BE2C (cell line): ENCODE measurements at regions not wholly inside any gene's neighbourhood (a gene's known extent, or its start where the extent isn't known, plus 50 kb on each side); places are given as distances from the start of the nearest gene placed in this dataset.

Source experiments
- DNase-seq: peaks from one replicate; pipeline ENCODE4 v3.0.0-alpha.2; 2020
- H3K27me3 ChIP-seq: fragments of 250-450 bp; sonication (Bioruptor Pico); 2 replicates; pipeline ENCODE4 v1.5.1; 2020; ENCODE audit warnings: mild to moderate bottlenecking
- H3K36me3 ChIP-seq: fragments of 250-450 bp; sonication (Bioruptor Pico); 2 replicates; pipeline ENCODE4 v1.5.1; 2020; ENCODE audit warnings: mild to moderate bottlenecking
- H3K4me1 ChIP-seq: fragments of 250-450 bp; sonication (Bioruptor Pico); 2 replicates; pipeline ENCODE4 v1.5.1; 2020
- H3K4me3 ChIP-seq: 2 replicates; pipeline ENCODE4 v1.5.1; 2011; ENCODE audit warnings: low read depth, low read length
- H3K9me3 ChIP-seq: fragments of 250-450 bp; sonication (Bioruptor Pico); 2 replicates; pipeline ENCODE4 v1.5.1; 2020
- TF ChIP-seq, protein P1 (sequence below): IDR thresholded peaks from 2 replicates; pipeline ENCODE4 v1.5.1; 2012; ENCODE audit warnings: mild to moderate bottlenecking, low read depth, low read length

GRCh38 chr20:17795003-17795402 lies 95.2 kb downstream of the BANF2 start:
- DNase-seq = no peak
- H3K9me3 ChIP-seq = no peaks in the 10 kb centered on the region; the same call in 1 of the 2 replicates
- no peaks in the 10 kb centered on the region for H3K36me3 ChIP-seq
- H3K4me1 ChIP-seq = no peaks in the 10 kb centered on the region
- H3K27me3 ChIP-seq = no peaks in the 10 kb centered on the region
- TF ChIP-seq, protein P1, sequence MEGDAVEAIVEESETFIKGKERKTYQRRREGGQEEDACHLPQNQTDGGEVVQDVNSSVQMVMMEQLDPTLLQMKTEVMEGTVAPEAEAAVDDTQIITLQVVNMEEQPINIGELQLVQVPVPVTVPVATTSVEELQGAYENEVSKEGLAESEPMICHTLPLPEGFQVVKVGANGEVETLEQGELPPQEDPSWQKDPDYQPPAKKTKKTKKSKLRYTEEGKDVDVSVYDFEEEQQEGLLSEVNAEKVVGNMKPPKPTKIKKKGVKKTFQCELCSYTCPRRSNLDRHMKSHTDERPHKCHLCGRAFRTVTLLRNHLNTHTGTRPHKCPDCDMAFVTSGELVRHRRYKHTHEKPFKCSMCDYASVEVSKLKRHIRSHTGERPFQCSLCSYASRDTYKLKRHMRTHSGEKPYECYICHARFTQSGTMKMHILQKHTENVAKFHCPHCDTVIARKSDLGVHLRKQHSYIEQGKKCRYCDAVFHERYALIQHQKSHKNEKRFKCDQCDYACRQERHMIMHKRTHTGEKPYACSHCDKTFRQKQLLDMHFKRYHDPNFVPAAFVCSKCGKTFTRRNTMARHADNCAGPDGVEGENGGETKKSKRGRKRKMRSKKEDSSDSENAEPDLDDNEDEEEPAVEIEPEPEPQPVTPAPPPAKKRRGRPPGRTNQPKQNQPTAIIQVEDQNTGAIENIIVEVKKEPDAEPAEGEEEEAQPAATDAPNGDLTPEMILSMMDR = no peak
- no peak overlapping the region for H3K4me3 ChIP-seq

DNA sequence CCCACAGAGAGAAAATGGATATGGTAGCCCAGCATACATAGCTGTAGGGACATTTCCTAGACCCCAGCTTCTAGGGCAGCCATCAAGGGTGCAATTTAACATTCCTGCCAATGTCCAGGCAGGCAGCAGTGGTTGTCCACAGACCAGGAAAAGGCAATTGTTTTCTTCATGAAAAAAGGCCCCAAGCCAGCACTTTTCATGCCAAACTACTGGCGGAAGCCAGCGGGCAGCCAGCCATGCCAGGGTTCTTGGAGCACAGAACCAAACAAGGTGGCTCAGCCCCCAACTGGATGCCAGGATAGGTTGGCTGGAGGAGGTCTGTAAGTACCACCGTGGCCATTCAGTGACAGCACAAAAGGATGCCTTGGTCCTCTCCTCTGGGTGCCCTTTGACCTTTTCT lies 94.6 kb downstream of the BANF2 start:
- Histone ChIP-seq H3K4me1 (no peaks in the 10 kb centered on the region), H3K27me3 (no peaks in the 10 kb centered on the region), H3K4me3 (no peak overlapping the region), H3K36me3 (no peaks in the 10 kb centered on the region), H3K9me3 (no peaks in the 10 kb centered on the region; the same call in 1 of the 2 replicates)
- DNase-seq = no peak
- TF ChIP-seq, protein P1 = no peak

GRCh38 chr20:17793986-17794385 lies 94.2 kb downstream of the BANF2 start:
- TF ChIP-seq, protein P1 = no peak

GRCh38 chr20:17790296-17790695 lies 90.5 kb downstream of the BANF2 start:
- no peaks in the 10 kb centered on the region for H3K36me3 ChIP-seq
- TF ChIP-seq, protein P1 = no peak
- H3K9me3 ChIP-seq = no peaks in the 10 kb centered on the region; the same call in 1 of the 2 replicates
- no peaks in the 10 kb centered on the region for H3K27me3 ChIP-seq
- H3K4me1 ChIP-seq = no peaks in the 10 kb centered on the region
- DNase-seq = no peak
- H3K4me3 ChIP-seq = no peak overlapping the region

More at GRCh38 chr20:17793986-17794385, 94.2 kb downstream of the BANF2 start:
- no peak for DNase-seq
- H3K4me3 ChIP-seq = no peak overlapping the region
- H3K36me3 ChIP-seq = no peaks in the 10 kb centered on the region
- no peaks in the 10 kb centered on the region for H3K4me1 ChIP-seq
- H3K27me3 ChIP-seq = no peaks in the 10 kb centered on the region
- no peaks in the 10 kb centered on the region; the same call in 1 of the 2 replicates for H3K9me3 ChIP-seq

- Histone ChIP-seq H3K4me3 (no peak overlapping the region), H3K9me3 (no peaks in the 10 kb centered on the region; the same call in 1 of the 2 replicates), H3K36me3 (no peaks in the 10 kb centered on the region), H3K27me3 (no peaks in the 10 kb centered on the region), H3K4me1 (no peaks in the 10 kb centered on the region)
- TF ChIP-seq, protein P1 = no peak
- DNase-seq = no peak
Measured at GRCh38 chr20:17787816-17788215, 88.0 kb downstream of the BANF2 start.

DNA sequence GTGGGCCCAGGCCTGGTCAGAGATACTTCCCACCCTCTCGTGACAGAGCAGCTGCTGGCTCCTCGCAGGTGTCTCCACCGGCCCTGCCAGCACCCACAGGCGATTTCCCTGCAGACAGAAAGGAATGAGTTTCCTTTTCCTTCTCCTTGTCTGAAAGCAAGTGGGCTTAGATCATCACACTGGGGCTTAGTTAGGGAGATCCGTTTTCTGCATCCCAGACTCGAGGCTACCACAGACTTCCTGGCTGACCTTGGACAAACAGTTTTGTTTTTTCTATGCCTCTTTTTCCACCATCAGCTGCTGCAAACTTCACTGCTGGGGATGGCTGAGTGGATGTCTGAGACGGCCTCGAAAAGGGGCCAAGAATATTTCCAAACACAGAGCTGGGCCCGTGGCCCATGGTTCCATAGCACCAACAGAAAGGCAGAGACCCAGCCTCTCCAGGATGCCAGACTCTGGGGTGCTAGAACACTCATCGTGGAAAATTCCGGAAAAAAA lies 86.5 kb downstream of the BANF2 start:
- Histone ChIP-seq H3K4me1 (no peaks in the 10 kb centered on the region), H3K27me3 (no peaks in the 10 kb centered on the region), H3K9me3 (no peaks in the 10 kb centered on the region; the same call in 1 of the 2 replicates), H3K4me3 (no peak overlapping the region), H3K36me3 (no peaks in the 10 kb centered on the region)
- no peak for DNase-seq
- TF ChIP-seq, protein P1 = no peak
